Nephron (organoid): ENCODE measurements at regions not wholly inside any gene's neighbourhood (a gene's known extent, or its start where the extent isn't known, plus 50 kb on each side); places are given as distances from the start of the nearest gene placed in this dataset.

Experiments used
- H3K27ac Mint-ChIP-seq, 3 experiments: 2 replicates each; pipeline ENCODE4 v1.8.0; 2020; ENCODE audit warnings: mixed read lengths in 3 of 3, mild to moderate bottlenecking in 2 of 3, moderate library complexity in 1 of 3
- H3K27me3 Mint-ChIP-seq: 2 replicates; pipeline ENCODE4 v1.8.0; 2021; ENCODE audit warnings: low read depth, mild to moderate bottlenecking, moderate library complexity, mixed read lengths
- H3K36me3 Mint-ChIP-seq: 2 replicates; pipeline ENCODE4 v1.8.0; 2020; ENCODE audit warnings: low read depth, mixed read lengths
- H3K4me1 Mint-ChIP-seq: 2 replicates; pipeline ENCODE4 v1.8.0; 2020; ENCODE audit warnings: mixed read lengths
- H3K4me3 Mint-ChIP-seq, 3 experiments: 2 replicates each; pipeline ENCODE4 v1.8.0; 2020; ENCODE audit warnings: mild to moderate bottlenecking in 3 of 3, mixed read lengths in 3 of 3, moderate library complexity in 2 of 3
- H3K9me3 Mint-ChIP-seq: 2 replicates; pipeline ENCODE4 v1.8.0; 2020; ENCODE audit warnings: mixed read lengths
- CTCF ChIP-seq, 3 experiments: fragments of 200-600 bp; sonication (generic); IDR thresholded peaks; one replicate each; pipeline ENCODE4 v1.5.0; 2021; ENCODE audit warnings: antibody characterized with exemption in 3 of 3; ENCODE audit not compliant: unreplicated experiment in 3 of 3

GRCh38 chr10:57627642-57628178, 640.0 kb downstream of the IPMK start:
- no peaks in the 10 kb centered on the region for H3K9me3 Mint-ChIP-seq
- no peaks in the 10 kb centered on the region for H3K27me3 Mint-ChIP-seq
- TF ChIP-seq CTCF (IDR thresholded peaks at IDR 0.05; ENCODE audit: unreplicated experiment in 3 of 3), result no peak
- H3K4me1 Mint-ChIP-seq, result no peaks in the 10 kb centered on the region
- H3K36me3 Mint-ChIP-seq, result no peaks in the 10 kb centered on the region
- peak overlapping the region; percentile 45 to 89 (median 61) for H3K27ac Mint-ChIP-seq
- H3K4me3 Mint-ChIP-seq, result no peak overlapping the region

GRCh38 chr10:57624856-57625592, 642.7 kb downstream of the IPMK start:
- TF ChIP-seq CTCF (IDR thresholded peaks at IDR 0.05; ENCODE audit: unreplicated experiment in 3 of 3), result no peak
- Mint-ChIP-seq H3K27ac (no peak overlapping the region), H3K4me3 (no peak overlapping the region), H3K27me3 (no peaks in the 10 kb centered on the region), H3K4me1 (no peaks in the 10 kb centered on the region), H3K9me3 (no peaks in the 10 kb centered on the region), H3K36me3 (no peaks in the 10 kb centered on the region)

- no peaks in the 10 kb centered on the region for H3K9me3 Mint-ChIP-seq
- no peaks in the 10 kb centered on the region for H3K4me1 Mint-ChIP-seq
These were observed 643.6 kb downstream of the IPMK start for GRCh38 chr10:57624066-57624465.

GRCh38 chr10:57621466-57621865, 646.2 kb downstream of the IPMK start:
- no peaks in the 10 kb centered on the region for H3K9me3 Mint-ChIP-seq
- no peak for TF ChIP-seq CTCF (IDR thresholded peaks at IDR 0.05; ENCODE audit: unreplicated experiment in 3 of 3)
- no peaks in the 10 kb centered on the region for H3K36me3 Mint-ChIP-seq
- no peak overlapping the region for H3K27ac Mint-ChIP-seq
- no peaks in the 10 kb centered on the region for H3K4me1 Mint-ChIP-seq
- H3K4me3 Mint-ChIP-seq, result no peak overlapping the region
- no peaks in the 10 kb centered on the region for H3K27me3 Mint-ChIP-seq

More at GRCh38 chr10:57624066-57624465, 643.6 kb downstream of the IPMK start:
- Mint-ChIP-seq H3K36me3 (no peaks in the 10 kb centered on the region), H3K27ac (no peak overlapping the region), H3K4me3 (no peak overlapping the region), H3K27me3 (no peaks in the 10 kb centered on the region)
- TF ChIP-seq CTCF (IDR thresholded peaks at IDR 0.05; ENCODE audit: unreplicated experiment in 3 of 3), result no peak

- H3K36me3 Mint-ChIP-seq, result no peaks in the 10 kb centered on the region
- TF ChIP-seq CTCF (IDR thresholded peaks at IDR 0.05; ENCODE audit: unreplicated experiment in 3 of 3), result no peak
- H3K27me3 Mint-ChIP-seq, result peaks cover 4% of the 10 kb centered on the region
- no peaks in the 10 kb centered on the region for H3K9me3 Mint-ChIP-seq
- no peak overlapping the region for H3K4me3 Mint-ChIP-seq
- no peak overlapping the region for H3K27ac Mint-ChIP-seq
- no peaks in the 10 kb centered on the region for H3K4me1 Mint-ChIP-seq
These were observed 661.7 kb downstream of the IPMK start for GRCh38 chr10:57605948-57606485.
